ENCODE measurements at regions not wholly inside any gene's neighbourhood (a gene's known extent, or its start where the extent isn't known, plus 50 kb on each side); places are given as distances from the start of the nearest gene placed in this dataset.

- H3K4me1 ChIP-seq (ENCODE audit: control insufficient read depth, insufficient read depth, low read length), result 0 out of 2 replicates have a peak, but pooled peaks cover 3% of the 10 kb centered on the region
- H3K36me3 ChIP-seq (ENCODE audit: control insufficient read depth, insufficient read depth, low read length), result no peaks in the 10 kb centered on the region
- no peaks in the 10 kb centered on the region for H3K9me3 ChIP-seq (ENCODE audit: control insufficient read depth, insufficient read depth, low read length)
- H3K27ac ChIP-seq (ENCODE audit: low read depth, low read length), result no peak overlapping the region
- H3K4me3 ChIP-seq (ENCODE audit: low read depth, low read length), result no peak overlapping the region
- H3K9ac ChIP-seq (ENCODE audit: low read depth, low read length), result no peak overlapping the region
- H3K27me3 ChIP-seq (ENCODE audit: control insufficient read depth, insufficient read depth, low read length), result no peaks in the 10 kb centered on the region
Observed at GRCh38 chr10:131784363-131785120, 116.3 kb upstream of the PPP2R2D start.

- H3K4me1 ChIP-seq (ENCODE audit: control insufficient read depth, insufficient read depth, low read length), result 0 out of 2 replicates have a peak, but pooled peaks cover 3% of the 10 kb centered on the region
- no peak overlapping the region for H3K4me3 ChIP-seq (ENCODE audit: low read depth, low read length)
- H3K9ac ChIP-seq (ENCODE audit: low read depth, low read length), result no peak overlapping the region
- H3K27ac ChIP-seq (ENCODE audit: low read depth, low read length), result no peak overlapping the region
- H3K36me3 ChIP-seq (ENCODE audit: control insufficient read depth, insufficient read depth, low read length), result no peaks in the 10 kb centered on the region
- H3K27me3 ChIP-seq (ENCODE audit: control insufficient read depth, insufficient read depth, low read length), result no peaks in the 10 kb centered on the region
- H3K9me3 ChIP-seq (ENCODE audit: control insufficient read depth, insufficient read depth, low read length), result no peaks in the 10 kb centered on the region
Observed at GRCh38 chr10:131785121-131785460, 115.7 kb upstream of the PPP2R2D start.

- Histone ChIP-seq H3K4me3 (ENCODE audit: low read depth, low read length) (no peak overlapping the region), H3K4me1 (ENCODE audit: control insufficient read depth, insufficient read depth, low read length) (0 out of 2 replicates have a peak, but pooled peaks cover 3% of the 10 kb centered on the region), H3K9ac (ENCODE audit: low read depth, low read length) (no peak overlapping the region), H3K9me3 (ENCODE audit: control insufficient read depth, insufficient read depth, low read length) (no peaks in the 10 kb centered on the region), H3K36me3 (ENCODE audit: control insufficient read depth, insufficient read depth, low read length) (no peaks in the 10 kb centered on the region), H3K27ac (ENCODE audit: low read depth, low read length) (no peak overlapping the region), H3K27me3 (ENCODE audit: control insufficient read depth, insufficient read depth, low read length) (no peaks in the 10 kb centered on the region)
Observed at GRCh38 chr10:131786756-131787605, 113.8 kb upstream of the PPP2R2D start.

GRCh38 chr10:131787961-131788360, 112.8 kb upstream of the PPP2R2D start:
- Histone ChIP-seq H3K27me3 (ENCODE audit: control insufficient read depth, insufficient read depth, low read length) (no peaks in the 10 kb centered on the region), H3K9ac (ENCODE audit: low read depth, low read length) (no peak overlapping the region), H3K36me3 (ENCODE audit: control insufficient read depth, insufficient read depth, low read length) (no peaks in the 10 kb centered on the region), H3K27ac (ENCODE audit: low read depth, low read length) (no peak overlapping the region), H3K4me1 (ENCODE audit: control insufficient read depth, insufficient read depth, low read length) (0 out of 2 replicates have a peak, but pooled peaks cover 3% of the 10 kb centered on the region), H3K9me3 (ENCODE audit: control insufficient read depth, insufficient read depth, low read length) (no peaks in the 10 kb centered on the region), H3K4me3 (ENCODE audit: low read depth, low read length) (no peak overlapping the region)

GRCh38 chr10:131788386-131788785, 112.4 kb upstream of the PPP2R2D start:
- Histone ChIP-seq H3K9ac (ENCODE audit: low read depth, low read length) (no peak overlapping the region), H3K27ac (ENCODE audit: low read depth, low read length) (no peak overlapping the region), H3K27me3 (ENCODE audit: control insufficient read depth, insufficient read depth, low read length) (no peaks in the 10 kb centered on the region), H3K9me3 (ENCODE audit: control insufficient read depth, insufficient read depth, low read length) (no peaks in the 10 kb centered on the region), H3K36me3 (ENCODE audit: control insufficient read depth, insufficient read depth, low read length) (no peaks in the 10 kb centered on the region), H3K4me3 (ENCODE audit: low read depth, low read length) (no peak overlapping the region), H3K4me1 (ENCODE audit: control insufficient read depth, insufficient read depth, low read length) (0 out of 2 replicates have a peak, but pooled peaks cover 3% of the 10 kb centered on the region)

GRCh38 chr10:131789516-131789915, 111.3 kb upstream of the PPP2R2D start:
- Histone ChIP-seq H3K4me1 (ENCODE audit: control insufficient read depth, insufficient read depth, low read length) (0 out of 2 replicates have a peak, but pooled peaks cover 3% of the 10 kb centered on the region), H3K9me3 (ENCODE audit: control insufficient read depth, insufficient read depth, low read length) (no peaks in the 10 kb centered on the region), H3K36me3 (ENCODE audit: control insufficient read depth, insufficient read depth, low read length) (no peaks in the 10 kb centered on the region), H3K27ac (ENCODE audit: low read depth, low read length) (no peak overlapping the region), H3K9ac (ENCODE audit: low read depth, low read length) (no peak overlapping the region), H3K4me3 (ENCODE audit: low read depth, low read length) (no peak overlapping the region), H3K27me3 (ENCODE audit: control insufficient read depth, insufficient read depth, low read length) (no peaks in the 10 kb centered on the region)

- Histone ChIP-seq H3K9me3 (ENCODE audit: control insufficient read depth, insufficient read depth, low read length) (no peaks in the 10 kb centered on the region), H3K36me3 (ENCODE audit: control insufficient read depth, insufficient read depth, low read length) (no peaks in the 10 kb centered on the region), H3K4me1 (ENCODE audit: control insufficient read depth, insufficient read depth, low read length) (0 out of 2 replicates have a peak, but pooled peaks cover 3% of the 10 kb centered on the region), H3K27ac (ENCODE audit: low read depth, low read length) (no peak overlapping the region), H3K4me3 (ENCODE audit: low read depth, low read length) (no peak overlapping the region), H3K27me3 (ENCODE audit: control insufficient read depth, insufficient read depth, low read length) (no peaks in the 10 kb centered on the region), H3K9ac (ENCODE audit: low read depth, low read length) (no peak overlapping the region)
Observed at GRCh38 chr10:131790021-131790420, 110.8 kb upstream of the PPP2R2D start.

GRCh38 chr10:131792011-131792651, 108.7 kb upstream of the PPP2R2D start:
- Histone ChIP-seq H3K9me3 (ENCODE audit: control insufficient read depth, insufficient read depth, low read length) (peaks cover 12% of the 10 kb centered on the region; the same call in 1 of the 2 replicates), H3K4me1 (ENCODE audit: control insufficient read depth, insufficient read depth, low read length) (0 out of 2 replicates have a peak, but pooled peaks cover 3% of the 10 kb centered on the region), H3K27me3 (ENCODE audit: control insufficient read depth, insufficient read depth, low read length) (no peaks in the 10 kb centered on the region), H3K36me3 (ENCODE audit: control insufficient read depth, insufficient read depth, low read length) (no peaks in the 10 kb centered on the region), H3K9ac (ENCODE audit: low read depth, low read length) (no peak overlapping the region), H3K27ac (ENCODE audit: low read depth, low read length) (no peak overlapping the region), H3K4me3 (ENCODE audit: low read depth, low read length) (no peak overlapping the region)

- H3K27me3 ChIP-seq (ENCODE audit: control insufficient read depth, insufficient read depth, low read length), result no peaks in the 10 kb centered on the region
- H3K27ac ChIP-seq (ENCODE audit: low read depth, low read length), result no peak overlapping the region
- peaks cover 14% of the 10 kb centered on the region; the same call in 1 of the 2 replicates for H3K9me3 ChIP-seq (ENCODE audit: control insufficient read depth, insufficient read depth, low read length)
- no peak overlapping the region for H3K9ac ChIP-seq (ENCODE audit: low read depth, low read length)
- H3K4me3 ChIP-seq (ENCODE audit: low read depth, low read length), result no peak overlapping the region
- no peaks in the 10 kb centered on the region for H3K36me3 ChIP-seq (ENCODE audit: control insufficient read depth, insufficient read depth, low read length)
- H3K4me1 ChIP-seq (ENCODE audit: control insufficient read depth, insufficient read depth, low read length), result 0 out of 2 replicates have a peak, but pooled peaks cover 3% of the 10 kb centered on the region
Observed at GRCh38 chr10:131792809-131793208, 108.0 kb upstream of the PPP2R2D start.

GRCh38 chr10:131795761-131796160, 105.0 kb upstream of the PPP2R2D start:
- H3K27ac ChIP-seq (ENCODE audit: low read depth, low read length), result no peak overlapping the region
- no peaks in the 10 kb centered on the region for H3K4me1 ChIP-seq (ENCODE audit: control insufficient read depth, insufficient read depth, low read length)
- H3K27me3 ChIP-seq (ENCODE audit: control insufficient read depth, insufficient read depth, low read length), result no peaks in the 10 kb centered on the region
- H3K4me3 ChIP-seq (ENCODE audit: low read depth, low read length), result no peak overlapping the region
- no peak overlapping the region for H3K9ac ChIP-seq (ENCODE audit: low read depth, low read length)
- peaks cover 29% of the 10 kb centered on the region for H3K9me3 ChIP-seq (ENCODE audit: control insufficient read depth, insufficient read depth, low read length)
- no peaks in the 10 kb centered on the region for H3K36me3 ChIP-seq (ENCODE audit: control insufficient read depth, insufficient read depth, low read length)
